Skin of body (tissue), 1 donor: ENCODE measurements at regions not wholly inside any gene's neighbourhood (a gene's known extent, or its start where the extent isn't known, plus 50 kb on each side); places are given as distances from the start of the nearest gene placed in this dataset.
A peak's percentile ranks its signal among the peaks of the same experiment; 100 is the strongest.
"Not testable (repeated sequence)": the region's sequence is repeated elsewhere in the genome, so short reads cannot be mapped to it uniquely, and the experiment has no call there.

ENCODE experiments used
- DNase-seq: peaks from one replicate; lab custom pipeline; 2025; lab: John Stamatoyannopoulos, UW

DNA sequence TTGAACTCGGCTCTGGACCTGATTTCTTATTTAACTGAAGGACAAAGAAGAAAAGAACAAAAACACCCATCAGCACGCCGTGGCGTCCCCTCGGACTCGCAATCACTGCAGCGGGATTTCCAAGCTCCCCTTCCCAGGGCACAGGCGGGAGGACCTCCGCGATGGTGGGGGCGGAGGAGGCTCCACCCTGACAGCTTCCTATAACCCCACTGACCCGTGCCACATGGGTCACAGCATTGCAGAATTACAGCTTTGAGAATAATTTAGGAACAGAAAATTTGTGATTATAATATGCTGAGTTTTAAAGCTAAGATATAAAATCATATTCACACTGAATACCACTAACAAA lies 129.7 kb upstream of the SEC61G start:
- no peak for DNase-seq

- no peak for DNase-seq
Observed at GRCh38 chr7:54897891-54898290, 120.9 kb upstream of the EGFR start.

DNA sequence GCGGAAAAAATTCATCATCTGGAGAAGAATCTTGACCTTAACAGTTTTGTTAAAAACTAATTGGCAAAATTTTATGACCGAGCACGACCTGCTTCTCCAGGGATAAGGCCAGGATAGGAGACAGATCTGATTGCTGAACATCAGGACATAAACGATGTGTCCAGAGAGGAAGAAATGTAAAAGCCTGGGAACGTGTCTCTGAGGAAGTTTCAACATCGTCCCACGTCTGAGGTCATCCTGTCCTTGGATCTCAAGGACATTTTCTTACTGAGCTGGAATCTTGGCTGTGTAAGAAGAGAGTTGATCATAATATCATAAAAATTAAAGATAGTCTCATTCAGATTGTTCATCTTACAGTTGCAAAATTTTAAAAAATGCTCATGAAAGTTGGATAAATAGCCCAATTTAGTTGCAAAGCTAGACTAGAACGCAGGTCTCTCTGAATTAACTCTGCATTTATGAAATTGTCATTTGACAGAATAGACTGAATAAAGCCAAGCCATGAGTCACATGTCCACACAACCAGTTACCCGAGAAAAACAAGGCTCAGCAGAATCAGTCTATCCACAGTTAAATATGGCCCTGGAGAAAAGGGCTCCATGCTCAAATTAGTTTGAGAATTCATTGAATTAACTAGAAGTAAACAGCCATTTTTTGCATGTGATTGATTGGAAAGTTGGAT lies 120.0 kb upstream of the EGFR start:
- no peak for DNase-seq

GRCh38 chr7:54901840-54902239 lies 117.0 kb upstream of the EGFR start:
- DNase-seq = no peak

DNA sequence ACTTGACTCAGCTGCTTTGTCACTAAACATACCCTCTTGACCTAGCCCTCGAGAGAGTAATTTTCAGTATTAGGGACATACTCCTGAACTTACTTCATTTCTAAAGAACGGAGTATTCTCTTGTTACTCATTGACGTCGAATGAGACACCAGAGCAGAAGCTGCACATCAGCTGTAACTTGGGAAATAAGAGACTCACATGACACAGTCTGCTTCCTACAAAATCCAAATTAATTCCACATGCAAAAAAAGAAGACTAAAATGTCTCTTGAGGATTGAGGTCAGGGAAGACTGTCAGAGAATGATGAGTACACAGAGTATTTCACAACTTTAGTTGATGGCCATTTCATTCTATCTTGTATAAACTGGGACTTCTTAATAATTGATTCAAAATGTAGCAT lies 114.7 kb upstream of the EGFR start:
- peak; percentile 85 for DNase-seq

GRCh38 chr7:54904986-54905385 lies 113.8 kb upstream of the EGFR start:
- no peak for DNase-seq

DNA sequence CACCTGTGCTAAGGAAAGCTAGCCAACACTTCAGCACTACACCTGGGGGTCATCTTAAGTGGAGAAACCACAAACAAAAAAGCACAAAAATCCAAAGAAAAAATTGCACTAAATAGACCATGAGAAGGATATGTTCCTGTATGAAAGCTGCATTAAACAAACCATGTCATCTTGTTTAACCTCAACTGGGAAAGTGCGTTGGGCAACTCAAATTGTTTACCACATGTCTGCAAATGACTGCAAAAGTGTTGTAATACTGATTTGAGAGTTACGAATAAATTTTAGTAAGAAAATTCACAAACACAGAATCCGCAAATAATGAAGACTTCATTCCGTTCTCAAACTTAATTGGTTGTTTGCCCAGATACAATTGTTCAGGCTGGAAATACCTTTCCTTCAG lies 111.9 kb upstream of the EGFR start:
- no peak for DNase-seq

GRCh38 chr7:54907981-54908380 lies 110.8 kb upstream of the EGFR start:
- DNase-seq = no peak

- DNase-seq = no peak
Observed at GRCh38 chr7:54908760-54909438, 109.9 kb upstream of the EGFR start.

GRCh38 chr7:54915870-54916598 lies 102.8 kb upstream of the EGFR start:
- no peak for DNase-seq

- no peak for DNase-seq
Observed at GRCh38 chr7:54917613-54918391, 101.0 kb upstream of the EGFR start.

- no peak for DNase-seq
Observed at GRCh38 chr7:54921116-54921515, 97.7 kb upstream of the EGFR start.

- no peak for DNase-seq
Observed at GRCh38 chr7:54931532-54931931, 87.3 kb upstream of the EGFR start.

GRCh38 chr7:54932818-54933543 lies 85.8 kb upstream of the EGFR start:
- DNase-seq = peak; percentile 3

- DNase-seq = no peak
Observed at GRCh38 chr7:54933643-54934042, 85.2 kb upstream of the EGFR start.

- DNase-seq = no peak
Observed at GRCh38 chr7:54940748-54941147, 78.1 kb upstream of the EGFR start.

DNA sequence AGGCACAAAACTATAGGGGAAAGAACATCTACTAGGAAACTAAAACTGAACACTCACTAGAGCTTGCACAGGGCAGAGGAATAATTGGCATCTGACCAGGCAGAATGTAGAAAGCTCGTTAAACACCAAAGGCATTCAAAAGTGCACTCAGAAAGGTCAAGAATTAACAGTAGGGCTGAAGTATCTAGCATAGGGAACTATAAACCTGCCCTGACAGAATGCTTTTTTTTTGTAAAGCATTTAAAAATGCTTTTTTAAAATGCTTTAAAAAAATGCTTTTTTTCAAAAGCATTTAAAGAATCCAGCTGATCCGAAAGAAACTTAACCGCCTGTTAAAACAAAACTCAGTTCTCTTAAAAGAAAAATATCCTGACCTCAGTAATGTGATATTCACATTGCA lies 74.6 kb upstream of the EGFR start:
- no peak for DNase-seq

- no peak for DNase-seq
Observed at GRCh38 chr7:54946271-54946670, 72.5 kb upstream of the EGFR start.

DNA sequence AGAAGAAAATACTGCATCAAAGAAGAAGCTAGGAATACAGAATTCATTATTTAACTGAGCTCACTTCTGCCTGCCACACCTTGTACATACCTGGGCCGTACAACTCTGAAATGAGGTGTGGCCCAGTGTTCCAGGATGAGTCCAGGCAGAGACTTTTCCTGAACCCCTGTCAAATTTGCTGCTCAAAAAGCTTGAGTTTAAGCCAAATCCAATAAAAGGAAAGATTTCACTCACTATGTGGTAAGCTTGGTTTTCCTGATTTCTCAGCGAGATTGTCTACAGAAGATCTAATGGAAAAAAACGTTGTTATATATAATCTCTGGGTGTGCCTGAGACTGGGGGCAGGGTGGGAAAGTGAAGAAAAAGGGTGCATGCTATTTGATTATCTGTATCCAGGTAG lies 72.1 kb upstream of the EGFR start:
- DNase-seq = no peak

DNA sequence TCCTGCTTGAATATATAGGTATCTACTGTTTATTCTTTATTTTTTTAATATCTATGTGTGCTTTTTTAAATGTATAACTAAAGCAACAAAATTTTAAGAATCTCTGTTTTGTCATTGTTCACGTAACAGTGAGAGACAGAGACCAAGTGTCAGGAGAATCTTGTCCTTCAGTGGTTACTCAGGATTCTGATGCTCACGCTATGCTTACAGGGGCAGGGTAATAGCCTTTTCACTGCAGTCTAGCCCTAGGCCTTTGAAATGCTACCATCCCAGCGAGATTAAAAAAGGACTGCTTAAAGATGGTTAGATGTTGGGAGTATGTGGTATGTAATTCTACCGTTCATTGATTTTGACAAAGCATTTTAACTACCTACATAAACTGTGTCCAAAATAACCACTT lies 71.6 kb upstream of the EGFR start:
- no peak for DNase-seq

GRCh38 chr7:54949514-54949913 lies 69.3 kb upstream of the EGFR start:
- DNase-seq = not testable (repeated sequence)
